HG03575 (cell line): ENCODE measurements at regions not wholly inside any gene's neighbourhood (a gene's known extent, or its start where the extent isn't known, plus 50 kb on each side); places are given as distances from the start of the nearest gene placed in this dataset.
"Not testable (repeated sequence)": the region's sequence is repeated elsewhere in the genome, so short reads cannot be mapped to it uniquely, and the experiment has no call there.

Source experiments
- ATAC-seq: cut with Tn5 transposase; IDR thresholded peaks from one replicate; pipeline ENCODE4 v1.9.1; 2021; ENCODE audit not compliant: unreplicated experiment, insufficient number of reproducible peaks, low FRiP score; ENCODE audit errors: extremely low read depth

DNA sequence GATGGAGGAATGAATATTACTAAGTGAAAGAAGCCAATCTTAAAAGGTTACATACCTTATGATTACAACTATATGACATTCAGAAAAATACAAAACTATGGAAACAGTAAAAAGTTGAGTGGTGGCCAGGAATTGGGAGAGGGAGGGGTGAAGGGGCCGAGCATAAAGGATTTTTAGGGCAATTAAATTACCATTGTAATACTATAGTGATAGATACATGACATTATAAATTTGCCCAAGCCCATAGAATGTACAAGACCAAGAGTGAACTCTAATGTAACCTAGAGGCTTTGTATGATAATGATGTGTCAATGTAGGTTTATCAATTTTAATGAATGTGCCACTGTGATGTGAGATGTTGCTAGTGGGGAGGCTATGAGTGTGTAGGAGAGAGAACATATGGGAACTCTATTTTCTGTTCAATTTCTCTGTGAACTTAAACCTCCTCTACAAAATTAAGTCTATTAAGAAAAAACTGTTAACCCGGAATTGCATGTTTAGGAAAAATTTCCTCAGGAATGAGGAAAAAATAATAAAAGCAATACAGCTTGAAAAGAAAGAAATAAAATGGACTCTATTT is 541.9 kb upstream of the UBE2E2 start:
- no peak for ATAC-seq

DNA sequence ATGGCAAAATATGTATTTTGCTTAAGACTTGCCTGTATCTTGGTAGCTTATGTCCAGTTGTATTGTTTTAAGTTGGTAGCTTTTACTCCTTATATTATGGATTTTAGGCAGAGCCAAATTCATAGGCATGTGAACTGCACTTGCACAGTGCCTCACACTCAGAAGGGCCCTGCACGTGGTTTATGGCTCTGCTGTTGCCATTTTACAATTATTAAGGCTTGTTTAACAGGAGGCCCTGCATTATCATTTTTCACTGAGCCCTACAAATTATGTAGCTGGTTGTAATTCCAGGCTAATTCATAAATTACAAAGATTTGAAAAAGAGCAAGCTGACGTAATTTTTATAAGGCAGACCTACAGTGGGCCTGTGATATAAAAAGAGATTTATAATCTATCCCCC is 537.6 kb upstream of the UBE2E2 start:
- ATAC-seq = no peak

DNA sequence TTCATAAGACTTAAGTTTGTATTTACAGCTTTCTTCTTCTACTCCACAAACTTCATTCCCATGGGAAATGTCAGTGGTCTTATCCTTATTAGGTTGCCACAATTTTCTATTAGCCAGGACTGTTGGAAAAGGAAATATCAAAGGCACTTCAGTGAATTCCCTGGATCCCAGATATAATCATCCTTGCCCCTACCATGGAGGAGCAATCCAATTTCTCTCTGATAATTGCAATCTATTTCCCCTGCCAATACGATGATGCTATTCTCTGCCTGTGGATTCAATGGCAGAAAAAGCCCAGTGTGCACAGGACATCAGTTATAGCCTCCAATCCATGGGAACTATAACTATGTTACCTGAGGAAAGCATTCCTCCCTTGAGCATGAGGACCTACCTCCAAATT is 536.4 kb upstream of the UBE2E2 start:
- ATAC-seq = no peak

DNA sequence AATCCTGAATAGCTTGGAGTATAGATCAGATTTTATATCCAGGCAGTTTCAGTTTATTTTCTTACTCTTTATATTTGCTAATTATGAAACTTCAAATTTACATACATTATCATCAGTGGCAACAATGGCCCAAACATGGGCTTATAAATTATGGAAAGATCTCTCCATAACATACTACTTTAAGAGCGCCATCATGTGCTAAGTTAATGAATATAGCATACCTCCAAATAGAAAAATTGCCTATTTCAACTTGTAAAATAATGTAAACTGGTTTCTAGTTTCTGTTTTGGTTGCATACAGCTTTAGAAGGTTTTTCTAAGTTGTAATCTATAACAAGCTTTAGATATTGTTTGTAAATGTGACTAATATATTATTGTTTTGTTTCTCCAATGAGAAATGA is 531.3 kb upstream of the UBE2E2 start:
- no peak for ATAC-seq

DNA sequence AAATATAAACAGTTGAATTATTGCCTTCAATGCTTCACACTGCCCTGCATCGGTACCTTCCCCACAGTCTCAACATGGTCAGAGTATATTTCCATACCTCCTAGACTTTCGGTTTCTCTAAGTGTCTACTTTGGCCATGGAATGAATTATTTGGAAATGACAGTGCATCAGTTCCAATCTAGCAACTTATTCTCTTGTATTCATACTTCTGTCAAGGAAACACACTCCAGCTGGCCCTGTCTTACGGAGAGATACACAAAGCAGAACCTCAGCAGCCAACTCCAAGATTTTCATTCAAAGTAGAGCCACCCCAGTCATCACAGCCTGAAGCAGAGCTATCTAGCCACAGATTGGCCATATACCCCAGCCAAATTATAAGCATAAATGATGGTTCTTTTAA is 518.4 kb upstream of the UBE2E2 start:
- no peak for ATAC-seq

DNA sequence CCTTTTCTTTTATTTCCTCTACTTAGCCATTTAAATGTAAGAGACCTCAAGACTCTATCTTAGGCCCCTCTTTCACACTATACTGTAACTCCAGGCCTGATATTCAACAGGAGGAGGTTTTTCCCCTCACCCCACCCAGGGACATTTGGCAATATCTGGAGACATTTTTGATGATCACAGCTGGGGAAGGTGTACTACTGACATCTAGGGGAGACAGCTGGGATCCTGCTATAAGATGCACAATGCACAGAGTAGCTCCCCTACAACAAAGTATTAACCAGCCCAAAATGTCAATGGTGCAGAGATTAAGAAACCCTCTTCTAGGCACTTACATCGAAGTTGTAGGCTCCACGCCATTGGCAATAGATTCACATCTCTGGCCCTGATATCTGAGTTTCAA is 517.5 kb upstream of the UBE2E2 start:
- ATAC-seq = no peak

DNA sequence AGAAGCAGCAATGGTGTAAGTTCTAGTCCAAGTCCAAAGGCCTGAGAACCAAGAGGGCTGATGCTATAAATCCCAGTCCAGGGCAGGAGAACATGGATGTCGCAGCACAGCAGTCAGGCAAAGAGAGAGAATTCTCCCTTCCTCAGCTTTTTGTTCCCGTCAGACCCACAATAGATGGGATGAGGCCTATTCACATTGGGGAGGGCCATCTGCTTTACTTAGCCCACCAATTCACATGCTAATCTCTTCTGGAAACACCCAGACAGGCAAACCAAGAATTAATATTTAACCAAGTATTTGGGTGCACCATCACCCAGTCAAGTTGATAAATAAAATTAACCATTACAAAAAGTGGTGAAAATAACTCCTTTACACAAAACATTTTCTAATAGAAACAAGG is 511.7 kb upstream of the UBE2E2 start:
- no peak for ATAC-seq

DNA sequence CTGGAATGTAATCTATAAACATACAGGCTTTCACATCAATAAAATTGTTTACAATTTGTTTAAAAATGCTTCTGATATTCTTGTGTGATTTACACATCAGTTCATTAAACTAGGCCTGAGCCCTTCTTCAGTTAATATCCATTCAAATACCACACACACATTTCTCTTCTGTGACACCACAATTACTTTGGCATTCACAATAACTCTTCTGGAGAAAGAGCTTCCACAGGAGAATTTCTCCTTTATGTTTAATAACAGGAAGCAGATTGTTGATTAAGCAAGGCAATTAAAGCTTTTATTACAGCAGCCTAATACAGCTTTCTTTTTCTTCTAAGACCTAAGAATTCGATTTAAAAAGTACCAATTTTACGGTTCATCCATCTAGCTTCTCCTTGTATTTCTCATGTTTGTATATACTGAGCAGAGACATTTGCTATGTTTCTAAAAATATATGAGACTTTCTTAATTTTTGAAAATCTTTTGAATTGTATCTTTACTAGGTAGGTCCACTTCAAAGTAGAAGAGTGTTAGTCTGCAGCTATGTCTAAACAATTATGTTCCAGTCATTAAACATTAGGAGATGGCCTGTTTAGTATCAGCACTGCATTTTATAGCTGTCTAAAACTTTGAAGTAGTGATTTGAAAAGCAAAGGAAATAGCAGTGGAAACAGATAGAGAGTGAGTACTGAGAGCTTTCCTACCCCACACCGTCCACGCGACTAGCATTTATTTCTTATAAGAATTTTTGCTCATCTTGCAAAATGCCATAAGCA is 511.1 kb upstream of the UBE2E2 start:
- ATAC-seq = no peak

DNA sequence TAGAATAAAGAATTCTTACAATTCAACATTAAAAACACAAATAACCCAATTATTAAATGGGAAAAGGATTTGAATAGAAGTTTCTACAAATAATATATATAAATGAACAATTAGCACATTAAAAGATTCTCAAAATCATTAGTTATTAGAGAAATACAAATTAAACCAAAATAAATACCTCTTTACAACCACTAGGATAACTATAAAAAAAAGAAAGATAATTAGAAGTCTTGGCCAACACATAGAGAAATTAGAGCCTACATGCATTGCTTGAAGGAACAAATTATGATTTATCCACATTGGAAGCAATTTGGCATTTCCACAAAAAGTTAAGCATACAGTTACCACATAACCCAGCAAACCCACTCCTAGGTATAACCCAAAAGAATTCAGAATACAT is 502.3 kb upstream of the UBE2E2 start:
- no peak for ATAC-seq

DNA sequence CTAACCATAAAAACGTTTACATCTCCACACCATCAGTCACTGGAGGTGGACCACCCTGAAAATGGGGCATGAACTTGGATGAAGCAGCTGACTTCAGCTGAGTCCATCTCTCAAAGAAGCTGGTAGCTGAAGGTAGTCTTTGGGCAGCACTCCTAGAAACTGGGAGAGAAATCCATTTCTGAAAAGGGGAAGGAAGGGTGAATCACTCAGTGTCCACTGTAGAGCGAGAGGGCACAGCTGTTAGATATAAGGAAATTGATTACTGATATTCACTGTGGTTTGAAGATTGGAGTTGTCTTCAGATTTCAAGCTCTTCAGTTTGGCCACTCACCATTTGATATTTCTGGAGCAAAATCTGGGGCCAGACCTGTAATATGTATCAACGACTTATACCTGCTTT is 499.0 kb upstream of the UBE2E2 start:
- no peak for ATAC-seq

DNA sequence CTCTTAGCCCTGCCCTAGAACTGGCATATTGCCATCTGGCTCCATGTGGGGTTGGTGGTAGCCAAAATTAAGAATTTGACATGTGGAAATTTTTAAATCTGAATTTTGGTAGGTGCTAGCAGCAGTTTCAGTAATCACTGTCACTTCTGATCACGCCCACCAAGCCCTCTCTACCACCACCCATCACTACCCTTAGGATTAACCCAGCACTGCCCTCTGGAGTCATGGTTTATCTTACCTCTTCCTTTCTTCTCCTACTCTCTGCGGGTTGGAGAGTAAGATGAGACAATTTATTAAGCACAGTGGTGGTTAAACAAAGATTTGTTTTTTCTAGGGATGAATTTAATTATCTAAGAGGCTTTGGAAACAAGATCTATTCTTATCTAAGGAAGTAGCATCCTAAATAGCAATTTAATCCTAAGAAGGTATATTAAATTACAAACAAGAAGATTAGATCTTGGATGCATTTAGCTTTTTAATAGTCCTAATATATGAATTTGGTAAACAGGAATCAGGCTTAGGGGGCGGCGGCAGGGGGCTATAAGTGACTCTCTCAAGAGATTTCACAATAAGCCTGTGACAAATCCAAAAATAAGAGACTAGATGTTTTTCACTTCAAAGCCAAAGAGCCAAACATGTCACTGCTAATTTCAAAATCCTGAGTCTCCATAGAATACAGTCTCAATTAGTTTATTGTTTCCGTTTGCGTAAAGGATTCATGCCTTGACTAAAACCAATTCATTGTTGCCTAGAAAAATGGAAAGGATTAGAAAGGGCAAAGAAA is 498.4 kb upstream of the UBE2E2 start:
- ATAC-seq = no peak

DNA sequence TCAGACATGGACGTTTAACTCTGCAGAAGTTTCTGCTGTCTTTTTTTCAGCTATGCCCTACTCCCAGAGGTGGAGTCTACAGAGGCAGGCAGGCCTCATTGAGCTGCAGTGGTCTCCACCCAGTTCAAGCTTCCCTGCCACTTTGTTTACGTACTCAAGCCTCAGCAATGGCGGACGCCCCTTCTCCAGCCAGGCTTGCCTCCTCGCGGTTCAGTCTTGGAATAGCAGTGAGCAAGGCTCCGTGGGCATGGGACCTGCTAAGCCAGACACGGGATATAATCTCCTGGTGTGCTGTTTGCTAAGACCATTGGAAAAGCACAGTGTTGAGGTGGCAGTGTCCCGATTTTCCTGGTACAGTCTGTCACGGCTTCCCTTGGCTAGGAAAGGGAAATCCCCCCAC is 496.2 kb upstream of the UBE2E2 start:
- ATAC-seq = not testable (repeated sequence)

DNA sequence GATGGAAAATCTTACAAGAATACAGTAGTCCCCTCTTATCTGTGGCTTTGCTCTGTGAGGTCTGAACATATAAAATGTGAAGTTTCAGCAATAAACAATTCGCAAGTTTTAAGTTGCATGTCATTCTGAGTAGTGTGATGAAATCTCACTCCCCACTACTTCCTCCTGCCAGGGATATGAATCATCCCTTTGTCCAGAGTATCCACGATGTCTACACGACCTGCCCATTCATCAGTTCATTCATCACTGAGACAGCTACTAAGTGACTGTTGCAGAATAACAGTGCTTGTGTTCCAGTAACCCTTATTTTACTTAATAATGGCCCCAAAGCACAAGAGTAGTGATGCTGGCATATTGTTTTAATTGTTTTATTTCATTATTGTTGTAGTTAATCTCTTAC is 489.2 kb upstream of the UBE2E2 start:
- no peak for ATAC-seq

DNA sequence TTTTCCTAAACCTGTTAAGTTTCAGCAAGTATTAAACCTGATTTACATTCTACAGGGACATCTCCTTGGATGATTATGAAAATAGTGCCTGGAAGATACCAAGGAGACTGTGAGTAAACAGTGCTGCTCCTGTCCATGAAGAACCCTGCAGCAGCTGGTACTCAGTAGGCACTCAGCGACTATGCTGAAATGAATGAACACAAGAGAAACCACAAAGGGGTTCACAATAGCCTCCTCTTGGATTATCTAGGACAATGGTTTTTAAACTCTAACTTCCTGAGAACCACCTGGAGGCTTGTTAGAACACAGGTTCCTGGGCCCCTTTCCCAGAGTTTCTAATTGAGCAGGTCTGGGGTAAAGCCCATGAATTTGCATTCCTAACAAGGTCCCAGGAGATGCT is 488.4 kb upstream of the UBE2E2 start:
- no peak for ATAC-seq

DNA sequence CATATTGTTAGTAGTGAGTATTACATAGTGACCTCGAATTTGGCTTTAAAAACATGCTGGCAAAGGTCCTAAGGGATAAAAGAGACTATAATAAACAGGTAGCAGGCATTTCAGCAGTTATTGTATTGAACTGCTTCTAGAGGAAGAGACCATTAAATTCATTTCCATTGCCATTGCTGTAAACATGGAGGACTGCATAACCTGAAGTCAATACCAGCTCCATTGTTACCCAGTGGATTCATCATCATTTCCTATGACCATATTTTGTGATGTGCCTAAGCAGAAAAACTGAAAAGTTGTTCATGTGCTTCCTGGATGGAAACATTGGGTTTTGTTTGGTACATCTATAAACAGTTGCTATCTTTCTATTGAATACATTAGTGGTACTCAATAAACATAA is 482.5 kb upstream of the UBE2E2 start:
- ATAC-seq = no peak

DNA sequence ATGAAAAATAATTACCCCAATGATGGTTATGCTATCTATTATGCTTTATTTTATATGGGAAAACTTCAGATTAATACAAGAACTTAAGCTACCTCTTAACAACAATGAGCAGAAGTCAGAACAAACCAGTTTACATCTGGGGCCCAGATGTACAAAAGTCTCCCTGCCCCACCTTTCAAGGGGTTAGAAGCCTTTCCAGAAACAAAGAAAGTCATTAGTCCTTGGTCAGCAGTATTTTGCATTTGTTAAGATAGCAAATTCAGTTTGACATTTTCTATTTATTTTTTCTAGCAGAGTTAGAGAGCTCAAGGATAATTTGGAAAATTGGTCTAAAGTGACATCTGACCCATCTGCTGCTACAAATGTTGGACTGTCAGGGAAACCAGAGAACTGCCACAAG is 478.7 kb upstream of the UBE2E2 start:
- no peak for ATAC-seq

DNA sequence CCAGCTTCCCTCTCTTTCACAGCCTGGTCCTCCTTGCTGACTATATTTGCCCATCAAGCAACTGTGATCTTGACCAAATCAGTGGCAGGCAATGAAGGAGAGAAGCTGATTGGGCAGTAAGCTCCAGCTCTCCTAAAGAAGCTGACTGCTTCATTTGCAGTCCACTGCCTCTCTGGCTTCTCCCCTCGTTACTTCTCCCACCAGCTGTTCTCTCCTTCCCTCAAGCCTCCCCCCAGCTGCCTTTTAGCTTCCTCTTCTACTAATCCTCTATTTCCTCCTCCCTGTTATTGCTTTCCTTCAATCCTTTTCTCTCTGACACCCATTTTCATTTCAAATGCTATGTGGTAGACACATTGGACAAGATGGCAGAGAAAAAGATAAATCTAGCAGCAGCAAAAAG is 474.7 kb upstream of the UBE2E2 start:
- ATAC-seq = no peak

DNA sequence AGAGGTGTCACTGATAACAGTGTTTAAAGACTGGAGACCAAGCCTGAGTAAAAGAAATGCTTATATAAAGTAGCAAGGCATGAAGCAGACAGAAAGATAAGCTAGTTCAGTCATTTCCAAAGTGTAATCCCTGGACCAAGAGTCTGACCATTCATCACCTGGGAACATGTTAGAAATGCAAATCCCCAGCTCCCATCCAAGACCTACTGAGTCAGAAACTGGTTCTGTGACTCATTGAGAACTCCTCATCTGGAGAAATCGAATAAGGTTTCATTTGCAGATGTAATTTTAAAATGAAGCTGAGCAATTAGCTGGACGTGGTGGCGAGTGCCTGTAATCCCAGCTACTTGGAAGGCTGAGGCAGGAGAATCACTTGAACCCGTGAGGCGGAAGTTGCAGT is 473.9 kb upstream of the UBE2E2 start:
- no peak for ATAC-seq

DNA sequence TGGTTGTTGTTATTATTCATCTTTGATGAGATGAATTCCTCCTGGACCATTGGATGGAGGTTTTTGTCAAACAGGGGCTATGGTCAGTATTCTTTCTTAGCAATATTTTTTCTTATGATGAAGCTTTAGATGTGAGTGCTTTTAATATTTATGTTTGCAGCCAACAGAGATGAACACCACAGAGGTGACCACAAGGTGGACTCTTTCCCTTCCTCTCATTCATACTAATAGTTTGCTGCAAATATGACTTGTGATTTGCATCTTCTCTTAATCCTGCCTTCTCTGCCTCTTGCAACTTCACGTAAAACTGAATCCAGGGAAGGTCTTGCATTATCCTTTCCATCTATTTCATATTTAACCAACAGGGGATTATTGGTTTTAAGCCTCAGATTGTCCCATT is 473.1 kb upstream of the UBE2E2 start:
- ATAC-seq = no peak

DNA sequence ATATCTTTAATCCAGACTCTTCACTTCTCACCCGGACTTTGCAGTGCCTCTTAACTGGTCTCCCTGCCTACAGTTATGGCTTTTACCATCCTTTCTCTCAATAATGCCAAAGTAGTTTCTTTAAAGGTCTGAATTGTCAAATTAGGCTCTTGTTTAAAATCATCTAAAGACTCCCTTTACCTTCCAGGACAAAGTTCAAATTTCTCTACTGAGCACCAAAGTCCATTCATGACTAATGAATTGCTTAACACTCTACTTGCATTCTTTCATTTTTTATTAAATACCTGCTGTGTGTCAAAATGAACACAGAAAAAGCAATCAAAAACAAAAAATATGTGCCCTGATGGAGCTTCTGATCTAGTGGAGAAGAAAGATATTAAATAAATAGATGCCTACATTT is 472.4 kb upstream of the UBE2E2 start:
- no peak for ATAC-seq
